ENCODE measurements at regions not wholly inside any gene's neighbourhood (a gene's known extent, or its start where the extent isn't known, plus 50 kb on each side); places are given as distances from the start of the nearest gene placed in this dataset.

DNA sequence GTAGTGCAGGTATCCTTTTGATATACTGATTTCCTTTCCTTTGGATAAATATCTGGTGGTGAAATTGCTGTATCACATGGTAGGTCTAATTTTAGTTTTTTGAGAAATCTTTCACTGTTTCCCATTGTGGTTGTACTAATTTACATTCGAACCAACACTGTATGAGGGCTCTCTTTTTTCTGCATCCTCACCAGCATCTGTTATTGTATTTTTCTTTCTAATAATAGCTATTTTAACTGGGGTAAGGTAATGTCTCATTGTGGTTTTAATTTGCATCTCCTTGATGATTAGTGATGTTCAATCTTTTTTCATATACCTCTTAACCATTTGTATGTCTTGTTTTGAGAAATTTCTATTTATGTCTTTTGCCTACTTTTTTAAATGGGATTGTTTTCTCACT, 335.4 kb upstream of the MTPN start:
- no peaks in the 10 kb centered on the region for H3K79me1 ChIP-seq (ENCODE audit: insufficient read depth, low read depth, low read length, poor library complexity, severe bottlenecking)
- Mint-ChIP-seq H3K27me3 (ENCODE audit: low read depth) (no peaks in the 10 kb centered on the region), H3K9me3 (peaks cover 22 to 30% of the 10 kb centered on the region in 2 experiments; a peak in 4 of 5 replicates), H3K27ac (no peak overlapping the region), H3K4me3 (no peak overlapping the region), H3K4me1 (no peaks in the 10 kb centered on the region), H3K36me3 (ENCODE audit: insufficient read depth in 1 of 3, low read depth in 3 of 3) (peaks cover 0 to 20% (median 5%) of the 10 kb centered on the region in 3 experiments; a peak in 2 of 7 replicates)
- H3K4ac ChIP-seq (ENCODE audit: low read depth, low read length): no peak overlapping the region
- H2AFZ ChIP-seq (ENCODE audit: low read length): no peak overlapping the region
- no peak overlapping the region for H3K9ac ChIP-seq (ENCODE audit: extremely low read depth, insufficient read length, low read length)
- no peak overlapping the region for H4K91ac ChIP-seq (ENCODE audit: insufficient read length, low read depth, low read length)
- no peak overlapping the region for H2BK120ac ChIP-seq (ENCODE audit: low read depth, low read length, poor library complexity, severe bottlenecking)
- no peaks in the 10 kb centered on the region for H3K27me3 ChIP-seq (ENCODE audit: insufficient read depth, low read length)
- H3K56ac ChIP-seq (ENCODE audit: insufficient read length, low read depth, low read length): no peak overlapping the region
- no peak overlapping the region for H3K14ac ChIP-seq (ENCODE audit: insufficient read depth, low read length)
- H2BK5ac ChIP-seq (ENCODE audit: insufficient read length, low read length): no peak overlapping the region
- no peaks in the 10 kb centered on the region for H3K9me3 ChIP-seq (ENCODE audit: control insufficient read depth, low read depth, low read length)
- no peaks in the 10 kb centered on the region for H3K79me2 ChIP-seq (ENCODE audit: insufficient read depth, low read length)
- no peak overlapping the region for H3K27ac ChIP-seq (ENCODE audit: insufficient read length, low read depth, low read length)
- H3K18ac ChIP-seq (ENCODE audit: insufficient read length, low read depth, low read length): no peak overlapping the region
- no peak for DNase-seq
- no peak overlapping the region for H2BK15ac ChIP-seq (ENCODE audit: low read depth, low read length)
- H2AK5ac ChIP-seq (ENCODE audit: insufficient read length, low read length): no peak overlapping the region
- no peaks in the 10 kb centered on the region for H3K23me2 ChIP-seq (ENCODE audit: insufficient read length, low read depth, low read length, poor library complexity, severe bottlenecking)
- no peak overlapping the region for H4K5ac ChIP-seq (ENCODE audit: insufficient read length, low read depth, low read length)
- no peak overlapping the region for H3T11ph ChIP-seq (ENCODE audit: low read length)
- no peak overlapping the region for H2BK12ac ChIP-seq (ENCODE audit: insufficient read length, low read depth, low read length)
- TF ChIP-seq, protein P1, sequence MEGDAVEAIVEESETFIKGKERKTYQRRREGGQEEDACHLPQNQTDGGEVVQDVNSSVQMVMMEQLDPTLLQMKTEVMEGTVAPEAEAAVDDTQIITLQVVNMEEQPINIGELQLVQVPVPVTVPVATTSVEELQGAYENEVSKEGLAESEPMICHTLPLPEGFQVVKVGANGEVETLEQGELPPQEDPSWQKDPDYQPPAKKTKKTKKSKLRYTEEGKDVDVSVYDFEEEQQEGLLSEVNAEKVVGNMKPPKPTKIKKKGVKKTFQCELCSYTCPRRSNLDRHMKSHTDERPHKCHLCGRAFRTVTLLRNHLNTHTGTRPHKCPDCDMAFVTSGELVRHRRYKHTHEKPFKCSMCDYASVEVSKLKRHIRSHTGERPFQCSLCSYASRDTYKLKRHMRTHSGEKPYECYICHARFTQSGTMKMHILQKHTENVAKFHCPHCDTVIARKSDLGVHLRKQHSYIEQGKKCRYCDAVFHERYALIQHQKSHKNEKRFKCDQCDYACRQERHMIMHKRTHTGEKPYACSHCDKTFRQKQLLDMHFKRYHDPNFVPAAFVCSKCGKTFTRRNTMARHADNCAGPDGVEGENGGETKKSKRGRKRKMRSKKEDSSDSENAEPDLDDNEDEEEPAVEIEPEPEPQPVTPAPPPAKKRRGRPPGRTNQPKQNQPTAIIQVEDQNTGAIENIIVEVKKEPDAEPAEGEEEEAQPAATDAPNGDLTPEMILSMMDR (conservative IDR thresholded peaks at IDR 0.05): no peak
- no peak overlapping the region for H3K4me2 ChIP-seq (ENCODE audit: insufficient read depth, insufficient read length, low read length)
- no peaks in the 10 kb centered on the region for H4K20me1 ChIP-seq (ENCODE audit: control insufficient read depth, insufficient read depth, insufficient read length)
- H2BK20ac ChIP-seq (ENCODE audit: low read depth, low read length, poor library complexity, severe bottlenecking): no peak overlapping the region
- H4K8ac ChIP-seq (replicated peaks; ENCODE audit: insufficient read length, low read depth, low read length): no peak overlapping the region
- WGBS (ENCODE audit: extremely low coverage, insufficient read length, low lambda C conversion rate): no CpG with 5 or more reads among the region's 1 CpG
- no peaks in the 10 kb centered on the region; the same call in 1 of the 2 replicates for H3K4me1 ChIP-seq (ENCODE audit: insufficient read depth, low read length)
- no peak overlapping the region for H3K23ac ChIP-seq (ENCODE audit: insufficient read length, low read depth, low read length)
